Endothelial cell of umbilical vein (primary cell): ENCODE measurements at regions not wholly inside any gene's neighbourhood (a gene's known extent, or its start where the extent isn't known, plus 50 kb on each side); places are given as distances from the start of the nearest gene placed in this dataset.

ENCODE experiments used
- BruUV-seq: library from RNA; stranded (reverse); fragments of 400-500 nt; replicated peaks from 2 replicates; lab custom pipeline; 2021; lab: Mats Ljungman, UMichigan
- CTCF ChIA-PET: fragments of 300-600, 350-600 bp; sonication (Branson Sonifier 250); formaldehyde crosslinking; loops from one replicate; lab custom pipeline; 2021; ENCODE audit warnings: antibody characterized with exemption, inconsistent platforms; lab: Charles Lee
- POLR2A ChIA-PET: fragments of 300-600, 350-600 bp; sonication (Branson Sonifier 250); formaldehyde crosslinking; loops from one replicate; lab custom pipeline; 2021; ENCODE audit warnings: antibody characterized with exemption, inconsistent platforms; lab: Charles Lee
- DNase-seq: peaks from one replicate; pipeline ENCODE4 v3.0.0-alpha.2; 2011; ENCODE audit warnings: low read depth, low spot score
- FAIRE-seq: peaks from 2 replicates; lab custom pipeline; 2011; peaks lifted over from hg19 to GRCh38; lab: Jason Lieb, UNC
- H2AFZ ChIP-seq: 2 replicates; pipeline ENCODE4 v1.6.0; 2012; ENCODE audit warnings: low read depth, low read length, control low read depth, inconsistent platforms
- H3K27ac ChIP-seq: 2 replicates; pipeline ENCODE4 v1.5.1; 2011; ENCODE audit warnings: low read depth, mild to moderate bottlenecking, control low read depth, low read length, moderate library complexity; ENCODE audit not compliant: insufficient read depth
- H3K27me3 ChIP-seq, 2 experiments: 2 replicates each; pipeline versions ENCODE4 v1.6.0 to v1.6.1; 2011; ENCODE audit warnings: low read length in 2 of 2, mixed read lengths in 1 of 2; ENCODE audit not compliant: control insufficient read depth in 2 of 2, insufficient read depth in 2 of 2
- H3K36me3 ChIP-seq, 2 experiments: 2 replicates in 1 of 2; 3 replicates in 1 of 2; pipeline ENCODE4 v1.5.1; 2011; ENCODE audit warnings: low read length in 2 of 2, mild to moderate bottlenecking in 1 of 2, moderate library complexity in 1 of 2; ENCODE audit not compliant: control insufficient read depth in 2 of 2, insufficient read depth in 2 of 2; ENCODE audit errors: extremely low read depth in 1 of 2
- H3K4me1 ChIP-seq: 3 replicates; pipeline ENCODE4 v1.5.1; 2011; ENCODE audit warnings: mild to moderate bottlenecking, low read length; ENCODE audit not compliant: control insufficient read depth, insufficient read depth; ENCODE audit errors: extremely low read depth
- H3K4me2 ChIP-seq: 2 replicates; pipeline ENCODE4 v1.6.1; 2011; ENCODE audit warnings: low read length, control low read depth, mixed read lengths; ENCODE audit not compliant: insufficient read depth
- H3K4me3 ChIP-seq, 3 experiments: fragments of 200-600 bp in 1 of 3; sonication (generic), shearing (Covaris generic) in 1 of 3; replicated peaks in 1 of 3; 2 replicates each; pipeline ENCODE4 v1.5.1; 2011 to 2016; ENCODE audit warnings: control low read depth in 3 of 3, low read length in 3 of 3, mild to moderate bottlenecking in 2 of 3, inconsistent platforms in 1 of 3, low read depth in 1 of 3, moderate library complexity in 1 of 3; ENCODE audit not compliant: insufficient read depth in 1 of 3
- H3K79me2 ChIP-seq: 2 replicates; pipeline ENCODE4 v1.6.0; 2012; ENCODE audit warnings: low read length, inconsistent platforms; ENCODE audit not compliant: control insufficient read depth, insufficient read depth
- H3K9ac ChIP-seq: replicated peaks from 2 replicates; pipeline ENCODE3; 2011; ENCODE audit warnings: low read length, control low read depth; ENCODE audit not compliant: insufficient read depth; ENCODE audit errors: extremely low read depth
- H3K9me1 ChIP-seq: replicated peaks from 3 replicates; pipeline ENCODE4 v1.6.0; 2011; ENCODE audit warnings: mild to moderate bottlenecking, low read length; ENCODE audit not compliant: control insufficient read depth, insufficient read depth; ENCODE audit errors: extremely low read depth
- H3K9me3 ChIP-seq: replicated peaks from 2 replicates; pipeline ENCODE4 v1.5.1; 2012; ENCODE audit warnings: low read length, inconsistent platforms; ENCODE audit not compliant: control insufficient read depth, insufficient read depth
- H4K20me1 ChIP-seq: replicated peaks from 2 replicates; pipeline ENCODE3; 2011; ENCODE audit warnings: mild to moderate bottlenecking, low read length; ENCODE audit not compliant: control insufficient read depth, insufficient read depth; ENCODE audit errors: extremely low read depth
- CTCF ChIP-seq, 2 donors: IDR thresholded peaks; 1 replicate in 1 of 2; 2 replicates in 1 of 2; pipeline ENCODE4 v1.5.1; 2011; ENCODE audit warnings: low read length in 2 of 2, mild to moderate bottlenecking in 2 of 2, moderate library complexity in 2 of 2, control low read depth in 1 of 2, inconsistent platforms in 1 of 2, low read depth in 1 of 2; ENCODE audit not compliant: insufficient read depth in 1 of 2; ENCODE audit errors: extremely low read depth in 1 of 2
- EZH2 ChIP-seq: IDR thresholded peaks from 2 replicates; pipeline ENCODE4 v1.6.1; 2012; ENCODE audit warnings: borderline replicate concordance, low read depth, mild to moderate bottlenecking, moderate library complexity, low read length, inconsistent platforms; ENCODE audit not compliant: severe bottlenecking
- FOS ChIP-seq: IDR thresholded peaks from 2 replicates; pipeline ENCODE4 v1.6.1; 2011; ENCODE audit warnings: mild to moderate bottlenecking, low read length, moderate library complexity, borderline replicate concordance; ENCODE audit not compliant: insufficient read depth
- GATA2 ChIP-seq: IDR thresholded peaks from 2 replicates; pipeline ENCODE4 v1.7.0; 2011; ENCODE audit warnings: low read depth, mild to moderate bottlenecking, moderate library complexity, mixed read lengths, low read length; ENCODE audit not compliant: insufficient read length, insufficient read depth
- JUN ChIP-seq: IDR thresholded peaks from 2 replicates; pipeline ENCODE4 v1.6.1; 2011; ENCODE audit warnings: borderline replicate concordance, low read depth; ENCODE audit not compliant: insufficient read length, insufficient read depth
- MAX ChIP-seq: IDR thresholded peaks from 2 replicates; pipeline ENCODE4 v1.6.1; 2011; ENCODE audit not compliant: insufficient read depth, insufficient read length
- MYC ChIP-seq: IDR thresholded peaks from one replicate; pipeline ENCODE4 v1.6.1; 2011; ENCODE audit warnings: mild to moderate bottlenecking, low read depth, low read length
- POLR2A ChIP-seq: IDR thresholded peaks from 2 replicates; pipeline ENCODE4 v1.6.1; 2012; ENCODE audit warnings: low read depth, mild to moderate bottlenecking, control low read depth, low read length
- POLR2AphosphoS5 ChIP-seq: IDR thresholded peaks from 2 replicates; pipeline ENCODE4 v1.6.1; 2012; ENCODE audit warnings: low read depth, mild to moderate bottlenecking, control low read depth, low read length, moderate library complexity; ENCODE audit not compliant: insufficient read depth
- dilution Hi-C: fragments of 300-500 bp; cut with MboI; formaldehyde crosslinking; loops from one replicate; pipeline ENCODE4 v1.15.0; 2019; ENCODE audit warnings: low sequenced_read_pairs; ENCODE audit not compliant: extremely low pct_ligation_motif_present
- intact Hi-C: fragments of 100-400 bp; cut with micrococcal nuclease; formaldehyde crosslinking; loops from one replicate; pipeline ENCODE4 v1.10.0; 2022

GRCh38 chr6:56383160-56383559, 135.8 kb upstream of the COL21A1 start:
- TF ChIP-seq GATA2: no peak
- TF ChIP-seq JUN: no peak
- Histone ChIP-seq H3K9me3 (no peaks in the 10 kb centered on the region), H3K4me2 (no peak overlapping the region), H3K9me1 (no peaks in the 10 kb centered on the region), H3K27me3 (no peaks in the 10 kb centered on the region), H3K79me2 (no peaks in the 10 kb centered on the region), H3K9ac (no peak overlapping the region), H3K27ac (no peak overlapping the region), H2AFZ (no peak overlapping the region), H3K4me1 (no peaks in the 10 kb centered on the region), H4K20me1 (no peaks in the 10 kb centered on the region), H3K36me3 (no peaks in the 10 kb centered on the region), H3K4me3 (no peak overlapping the region)
- dilution Hi-C loops: no loop called here
- POLR2A ChIA-PET: no interaction called here
- FAIRE-seq (no peak), DNase-seq (no peak)
- intact Hi-C loops: no loop called here
- CTCF ChIA-PET: no interaction called here
- no TSS peak for BruUV-seq

GRCh38 chr6:56382416-56382940, 135.1 kb upstream of the COL21A1 start:
- H2AFZ ChIP-seq: no peak overlapping the region
- H3K27me3 ChIP-seq: no peaks in the 10 kb centered on the region
- dilution Hi-C loops: no loop called here

More at GRCh38 chr6:56382416-56382940, 135.1 kb upstream of the COL21A1 start:
- TF ChIP-seq POLR2A (no peak), MYC (no peak), FOS (no peak), POLR2AphosphoS5 (no peak), CTCF (IDR thresholded peaks at IDR 0.05; ENCODE audit: extremely low read depth in 1 of 2, insufficient read depth in 1 of 2, low read depth in 1 of 2, low read length in 2 of 2) (no peak), MAX (no peak), EZH2 (no peak), JUN (no peak), GATA2 (no peak)
- H3K9ac ChIP-seq: no peak overlapping the region
- H3K9me3 ChIP-seq: no peaks in the 10 kb centered on the region
- H3K4me2 ChIP-seq: no peak overlapping the region
- BruUV-seq: no TSS peak
- DNase-seq: no peak
- no peaks in the 10 kb centered on the region for H3K36me3 ChIP-seq
- H3K4me3 ChIP-seq: no peak overlapping the region
- POLR2A ChIA-PET: no interaction called here
- no peak for FAIRE-seq
- H3K4me1 ChIP-seq: no peaks in the 10 kb centered on the region
- no peaks in the 10 kb centered on the region for H3K9me1 ChIP-seq
- CTCF ChIA-PET: no interaction called here
- H4K20me1 ChIP-seq: no peaks in the 10 kb centered on the region
- intact Hi-C loops: no loop called here
- H3K27ac ChIP-seq: no peak overlapping the region
- H3K79me2 ChIP-seq: no peaks in the 10 kb centered on the region
